Mesothelial cell of epicardium (in vitro differentiated cells): ENCODE measurements at regions not wholly inside any gene's neighbourhood (a gene's known extent, or its start where the extent isn't known, plus 50 kb on each side); places are given as distances from the start of the nearest gene placed in this dataset.

Experiments
- DNase-seq, 2 experiments: peaks; one replicate each; pipeline ENCODE4 v3.0.0; 2021; ENCODE audit warnings: low spot score in 2 of 2; ENCODE audit not compliant: unreplicated experiment in 2 of 2
- H3K27ac Mint-ChIP-seq: 2 replicates; pipeline ENCODE4 v1.8.0; 2021; ENCODE audit warnings: mixed read lengths
- H3K27me3 Mint-ChIP-seq: 2 replicates; pipeline ENCODE4 v1.8.0; 2021; ENCODE audit warnings: low read depth, mixed read lengths
- H3K36me3 Mint-ChIP-seq: 2 replicates; pipeline ENCODE4 v1.8.0; 2021; ENCODE audit warnings: mixed read lengths
- H3K4me1 Mint-ChIP-seq: 2 replicates; pipeline ENCODE4 v1.8.0; 2021; ENCODE audit warnings: mixed read lengths
- H3K4me3 Mint-ChIP-seq: 2 replicates; pipeline ENCODE4 v1.8.0; 2021; ENCODE audit warnings: mild to moderate bottlenecking, moderate library complexity, mixed read lengths
- H3K9me3 Mint-ChIP-seq: 2 replicates; pipeline ENCODE4 v1.8.0; 2021; ENCODE audit warnings: mixed read lengths
- TF ChIP-seq, protein P1 (sequence below): fragments of 200-600 bp; sonication (generic); IDR thresholded peaks from one replicate; pipeline ENCODE4 v1.5.0; 2021; ENCODE audit warnings: antibody characterized with exemption; ENCODE audit not compliant: unreplicated experiment

DNA sequence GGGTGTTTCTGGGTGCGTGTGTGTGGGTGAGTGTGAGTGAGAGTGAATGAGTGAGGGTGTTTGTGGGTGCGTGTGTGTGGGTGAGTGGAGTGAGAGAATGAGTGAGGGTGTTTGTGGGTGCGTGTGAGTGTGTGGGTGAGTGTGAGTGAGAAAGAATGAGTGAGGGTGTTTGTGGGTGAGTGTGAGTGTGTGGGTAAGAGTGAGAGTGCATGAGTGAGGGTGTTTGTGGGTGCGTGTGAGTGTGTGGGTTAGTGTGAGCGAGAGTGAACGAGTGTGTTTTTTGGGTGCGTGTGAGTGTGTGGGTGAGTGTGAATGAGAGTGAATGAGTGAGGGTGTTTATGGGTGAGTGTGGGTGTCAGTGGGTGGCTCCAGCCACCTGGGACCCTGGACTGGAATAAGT is 1676.1 kb upstream of the TENM3 start:
- TF ChIP-seq, protein P1, sequence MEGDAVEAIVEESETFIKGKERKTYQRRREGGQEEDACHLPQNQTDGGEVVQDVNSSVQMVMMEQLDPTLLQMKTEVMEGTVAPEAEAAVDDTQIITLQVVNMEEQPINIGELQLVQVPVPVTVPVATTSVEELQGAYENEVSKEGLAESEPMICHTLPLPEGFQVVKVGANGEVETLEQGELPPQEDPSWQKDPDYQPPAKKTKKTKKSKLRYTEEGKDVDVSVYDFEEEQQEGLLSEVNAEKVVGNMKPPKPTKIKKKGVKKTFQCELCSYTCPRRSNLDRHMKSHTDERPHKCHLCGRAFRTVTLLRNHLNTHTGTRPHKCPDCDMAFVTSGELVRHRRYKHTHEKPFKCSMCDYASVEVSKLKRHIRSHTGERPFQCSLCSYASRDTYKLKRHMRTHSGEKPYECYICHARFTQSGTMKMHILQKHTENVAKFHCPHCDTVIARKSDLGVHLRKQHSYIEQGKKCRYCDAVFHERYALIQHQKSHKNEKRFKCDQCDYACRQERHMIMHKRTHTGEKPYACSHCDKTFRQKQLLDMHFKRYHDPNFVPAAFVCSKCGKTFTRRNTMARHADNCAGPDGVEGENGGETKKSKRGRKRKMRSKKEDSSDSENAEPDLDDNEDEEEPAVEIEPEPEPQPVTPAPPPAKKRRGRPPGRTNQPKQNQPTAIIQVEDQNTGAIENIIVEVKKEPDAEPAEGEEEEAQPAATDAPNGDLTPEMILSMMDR = no peak
- Mint-ChIP-seq H3K36me3 (peaks cover 1% of the 10 kb centered on the region), H3K27me3 (no peaks in the 10 kb centered on the region), H3K4me1 (peaks cover 13% of the 10 kb centered on the region), H3K4me3 (no peak overlapping the region), H3K27ac (no peak overlapping the region), H3K9me3 (peaks cover 5% of the 10 kb centered on the region)
- DNase-seq = no peak

DNA sequence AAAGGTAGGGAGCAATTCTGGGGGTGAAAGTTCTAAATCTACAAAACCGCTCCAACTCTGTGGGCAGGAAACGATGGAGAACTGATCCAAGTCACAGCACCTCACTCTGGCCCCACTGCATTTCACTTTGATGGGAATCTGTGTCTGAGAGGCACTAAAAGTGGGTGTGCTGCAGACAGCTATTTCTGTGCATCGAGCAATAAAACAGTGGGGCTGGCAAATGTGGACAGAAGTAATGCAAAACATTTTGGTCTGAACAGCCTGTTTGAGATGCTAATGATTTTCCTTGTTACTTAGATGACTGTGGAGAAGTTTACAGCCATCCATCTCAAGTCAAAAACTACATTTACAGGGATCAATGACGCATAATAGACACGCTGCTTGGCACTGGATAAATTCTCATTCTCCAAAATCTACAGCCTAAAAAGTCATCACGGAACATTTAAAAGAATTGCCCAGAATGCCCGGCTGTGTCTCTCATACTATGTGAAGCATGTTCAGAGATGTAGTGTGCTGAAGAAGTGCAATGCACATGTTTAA is 1671.6 kb upstream of the TENM3 start:
- peaks cover 5% of the 10 kb centered on the region for H3K9me3 Mint-ChIP-seq
- H3K27me3 Mint-ChIP-seq = no peaks in the 10 kb centered on the region
- H3K4me1 Mint-ChIP-seq = peaks cover 16% of the 10 kb centered on the region
- H3K36me3 Mint-ChIP-seq = peaks cover 1% of the 10 kb centered on the region
- no peak overlapping the region for H3K4me3 Mint-ChIP-seq
- DNase-seq = no peak
- TF ChIP-seq, protein P1 = no peak
- H3K27ac Mint-ChIP-seq = no peak overlapping the region

DNA sequence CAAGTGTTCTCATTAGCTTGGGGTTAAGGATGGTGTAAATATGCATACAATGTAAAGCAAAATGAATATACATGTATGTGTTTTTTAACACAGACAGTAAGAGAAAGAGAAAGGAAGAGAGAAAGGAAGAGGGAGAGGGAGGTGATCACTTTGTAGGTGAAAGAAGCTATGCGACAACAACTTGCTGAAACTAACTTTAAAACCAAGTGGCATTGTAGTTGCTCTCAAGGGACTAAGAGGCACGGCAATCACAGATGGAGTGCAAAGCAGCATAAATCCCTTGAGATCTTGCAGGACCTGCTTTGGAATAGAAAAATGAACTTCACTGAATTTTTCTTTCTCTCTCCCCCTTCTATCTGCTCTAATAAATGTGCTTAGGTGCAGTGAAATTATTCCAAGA is 1665.0 kb upstream of the TENM3 start:
- no peak for DNase-seq
- peaks cover 29% of the 10 kb centered on the region for H3K4me1 Mint-ChIP-seq
- no peak overlapping the region for H3K27ac Mint-ChIP-seq
- H3K4me3 Mint-ChIP-seq = no peak overlapping the region
- H3K36me3 Mint-ChIP-seq = no peaks in the 10 kb centered on the region
- H3K27me3 Mint-ChIP-seq = peaks cover 1% of the 10 kb centered on the region
- TF ChIP-seq, protein P1 = no peak
- H3K9me3 Mint-ChIP-seq = no peaks in the 10 kb centered on the region

DNA sequence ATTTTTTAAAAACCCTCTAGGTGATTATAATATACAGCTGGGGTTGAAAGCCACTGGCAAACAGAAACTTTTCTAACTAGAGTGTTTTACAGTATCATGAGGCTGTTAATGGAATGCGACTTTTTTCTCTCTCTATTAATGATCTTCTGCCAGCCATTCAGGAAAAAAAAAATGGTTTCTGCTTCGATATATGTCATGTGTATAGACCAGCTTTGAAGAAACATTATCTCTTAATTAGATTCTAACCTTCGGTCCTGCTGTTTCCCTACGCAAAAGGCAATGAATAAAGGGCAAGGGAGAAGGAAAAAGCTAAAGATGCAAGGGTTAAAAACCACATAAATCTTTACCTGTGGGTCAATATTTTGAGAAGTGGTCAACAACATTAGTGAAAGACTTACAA is 1662.1 kb upstream of the TENM3 start:
- no peak overlapping the region for H3K4me3 Mint-ChIP-seq
- no peaks in the 10 kb centered on the region for H3K36me3 Mint-ChIP-seq
- DNase-seq = no peak
- TF ChIP-seq, protein P1 = no peak
- peaks cover 4% of the 10 kb centered on the region for H3K27me3 Mint-ChIP-seq
- no peak overlapping the region for H3K27ac Mint-ChIP-seq
- no peaks in the 10 kb centered on the region for H3K9me3 Mint-ChIP-seq
- peaks cover 23% of the 10 kb centered on the region for H3K4me1 Mint-ChIP-seq

DNA sequence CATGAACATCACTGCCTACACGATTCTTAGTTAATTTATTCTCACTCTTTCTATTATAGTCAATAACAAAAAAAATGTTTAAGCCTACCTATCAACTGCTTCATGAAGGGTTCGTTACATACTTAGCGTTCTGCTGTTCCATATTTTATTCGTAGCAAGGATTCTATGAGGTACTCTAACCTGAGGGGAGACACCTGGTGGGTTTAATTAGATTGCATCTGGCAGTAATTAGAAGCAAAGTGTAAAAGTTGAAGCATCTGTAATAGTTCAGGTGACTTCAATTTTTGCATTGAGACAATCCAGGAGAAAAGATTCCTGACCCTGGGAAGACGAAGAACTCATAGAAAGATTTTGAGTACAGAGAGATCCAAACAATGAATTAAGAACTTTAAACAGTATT is 1655.8 kb upstream of the TENM3 start:
- no peaks in the 10 kb centered on the region for H3K9me3 Mint-ChIP-seq
- TF ChIP-seq, protein P1 = no peak
- H3K27me3 Mint-ChIP-seq = peaks cover 4% of the 10 kb centered on the region
- H3K27ac Mint-ChIP-seq = no peak overlapping the region
- no peak for DNase-seq
- H3K36me3 Mint-ChIP-seq = no peaks in the 10 kb centered on the region
- H3K4me1 Mint-ChIP-seq = peaks cover 7% of the 10 kb centered on the region
- no peak overlapping the region for H3K4me3 Mint-ChIP-seq

DNA sequence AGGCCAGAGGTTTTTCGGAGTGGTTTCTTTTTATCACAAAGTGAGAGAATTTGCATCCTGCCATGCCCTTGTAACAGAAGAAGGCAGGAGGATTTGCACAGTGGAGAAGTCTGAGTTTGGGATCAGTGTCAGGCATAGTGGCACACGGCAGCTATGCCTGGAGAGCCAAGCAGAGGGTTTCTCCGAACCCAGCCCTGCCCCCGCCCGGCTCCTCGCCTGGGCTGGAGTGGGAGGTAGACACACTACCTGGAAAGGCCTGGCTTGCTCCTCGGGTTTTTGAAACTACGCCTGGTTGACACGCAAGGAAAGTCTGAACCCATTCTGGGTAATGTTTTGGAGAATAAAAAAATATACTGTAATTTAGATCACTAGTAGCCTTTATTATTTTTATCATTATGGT is 1653.6 kb upstream of the TENM3 start:
- no peak for DNase-seq
- Mint-ChIP-seq H3K4me3 (no peak overlapping the region), H3K4me1 (peaks cover 7% of the 10 kb centered on the region), H3K36me3 (peaks cover 10% of the 10 kb centered on the region), H3K27me3 (no peaks in the 10 kb centered on the region), H3K27ac (no peak overlapping the region), H3K9me3 (peaks cover 10% of the 10 kb centered on the region)
- TF ChIP-seq, protein P1 = no peak
